ENCODE measurements at regions not wholly inside any gene's neighbourhood (a gene's known extent, or its start where the extent isn't known, plus 50 kb on each side); places are given as distances from the start of the nearest gene placed in this dataset.

DNA sequence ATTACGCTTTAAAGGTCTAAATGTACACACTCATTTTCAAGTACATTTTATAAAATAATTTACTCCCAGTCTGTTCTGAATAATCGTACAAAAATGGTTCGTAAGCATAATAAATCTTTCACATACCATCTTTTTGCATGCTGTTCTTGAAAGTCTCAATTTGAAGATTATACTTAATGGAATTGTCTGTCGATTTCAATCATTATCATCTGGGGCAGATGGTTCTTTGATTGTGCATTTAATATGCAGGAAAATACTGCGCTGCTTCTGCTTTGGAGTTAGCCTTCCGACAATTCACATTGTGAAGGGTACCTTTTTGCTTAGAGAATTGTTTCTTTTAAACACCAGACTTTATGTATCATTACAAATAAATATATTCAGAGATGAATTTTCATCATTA, 262.8 kb downstream of the ABCC12 start:
- peaks cover 7% of the 10 kb centered on the region for H3K4me1 ChIP-seq (ENCODE audit: control insufficient read depth, insufficient read depth, low read length)
- H3K36me3 ChIP-seq (ENCODE audit: control insufficient read depth, insufficient read depth, low read length): no peaks in the 10 kb centered on the region
- H3K4me3 ChIP-seq (ENCODE audit: low read depth, low read length): no peak overlapping the region
- H3K9ac ChIP-seq (ENCODE audit: low read depth, low read length): no peak overlapping the region
- H3K27me3 ChIP-seq (ENCODE audit: control insufficient read depth, insufficient read depth, low read length): no peaks in the 10 kb centered on the region
- no peaks in the 10 kb centered on the region for H3K9me3 ChIP-seq (ENCODE audit: control insufficient read depth, insufficient read depth, low read length)

DNA sequence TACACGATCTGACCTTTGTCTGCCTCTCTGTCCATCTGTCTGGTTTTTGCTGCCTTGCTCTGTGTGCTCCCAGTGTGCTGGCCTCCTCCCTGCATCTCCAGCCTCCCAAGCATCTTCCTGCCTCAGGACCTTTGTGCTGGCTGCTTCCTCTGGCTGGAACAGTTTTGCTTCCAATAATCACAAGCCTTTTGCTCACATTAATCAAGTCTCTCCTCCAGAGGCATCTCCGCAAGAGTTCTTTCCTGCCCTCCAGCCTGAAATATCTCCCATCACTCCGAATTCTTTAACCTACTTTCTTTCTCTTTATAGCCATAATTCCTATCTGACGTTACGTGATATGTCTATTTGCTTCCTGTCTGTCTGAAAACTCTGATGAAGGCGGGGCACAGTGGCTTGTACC, 267.1 kb downstream of the ABCC12 start:
- Histone ChIP-seq H3K9me3 (ENCODE audit: control insufficient read depth, insufficient read depth, low read length) (no peaks in the 10 kb centered on the region), H3K4me3 (ENCODE audit: low read depth, low read length) (no peak overlapping the region), H3K27me3 (ENCODE audit: control insufficient read depth, insufficient read depth, low read length) (no peaks in the 10 kb centered on the region), H3K9ac (ENCODE audit: low read depth, low read length) (no peak overlapping the region), H3K4me1 (ENCODE audit: control insufficient read depth, insufficient read depth, low read length) (peaks cover 35% of the 10 kb centered on the region), H3K36me3 (ENCODE audit: control insufficient read depth, insufficient read depth, low read length) (no peaks in the 10 kb centered on the region)

DNA sequence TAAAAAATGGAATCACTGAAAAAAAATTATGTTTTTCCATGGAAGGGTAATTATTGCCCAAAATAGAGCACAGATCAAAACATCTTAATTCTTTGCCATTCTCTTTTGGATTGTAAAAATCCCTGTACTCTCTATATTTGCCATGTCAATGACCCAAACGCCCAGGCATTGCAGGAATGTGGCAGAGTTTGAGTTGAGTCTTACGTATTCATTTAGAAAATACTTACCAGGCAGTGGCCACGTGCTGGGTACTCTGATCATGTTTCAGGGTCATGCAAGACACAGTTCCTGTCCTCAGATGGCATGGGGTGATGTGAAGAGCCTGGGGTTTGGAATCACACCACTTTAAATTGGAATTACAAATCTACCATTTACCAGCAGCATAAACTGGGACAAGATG, 267.7 kb downstream of the ABCC12 start:
- Histone ChIP-seq H3K4me3 (ENCODE audit: low read depth, low read length) (no peak overlapping the region), H3K27me3 (ENCODE audit: control insufficient read depth, insufficient read depth, low read length) (no peaks in the 10 kb centered on the region), H3K4me1 (ENCODE audit: control insufficient read depth, insufficient read depth, low read length) (peaks cover 35% of the 10 kb centered on the region), H3K9me3 (ENCODE audit: control insufficient read depth, insufficient read depth, low read length) (no peaks in the 10 kb centered on the region), H3K36me3 (ENCODE audit: control insufficient read depth, insufficient read depth, low read length) (no peaks in the 10 kb centered on the region), H3K9ac (ENCODE audit: low read depth, low read length) (no peak overlapping the region)

DNA sequence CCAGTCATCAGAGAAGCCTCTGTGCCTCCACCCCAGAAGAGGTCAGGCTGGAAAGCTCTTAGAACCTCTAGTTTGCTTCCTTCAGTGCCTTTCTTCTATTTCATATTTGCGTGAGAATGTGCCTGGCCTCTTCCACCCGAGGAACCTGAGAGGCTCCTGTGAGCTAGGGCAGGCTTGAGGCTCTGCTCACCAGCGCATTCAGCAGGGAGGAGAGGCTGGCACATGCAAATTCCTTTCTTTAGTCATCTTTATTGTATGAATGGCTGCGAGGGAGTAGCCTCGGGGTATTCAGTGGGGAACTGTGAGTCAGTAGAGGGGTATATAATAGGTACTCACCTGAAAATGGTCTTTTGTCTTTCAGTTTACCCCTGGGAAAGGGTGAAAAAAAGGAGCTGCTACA, 268.3 kb downstream of the ABCC12 start:
- no peaks in the 10 kb centered on the region for H3K36me3 ChIP-seq (ENCODE audit: control insufficient read depth, insufficient read depth, low read length)
- no peak overlapping the region for H3K9ac ChIP-seq (ENCODE audit: low read depth, low read length)
- peaks cover 35% of the 10 kb centered on the region for H3K4me1 ChIP-seq (ENCODE audit: control insufficient read depth, insufficient read depth, low read length)
- no peaks in the 10 kb centered on the region for H3K27me3 ChIP-seq (ENCODE audit: control insufficient read depth, insufficient read depth, low read length)
- H3K9me3 ChIP-seq (ENCODE audit: control insufficient read depth, insufficient read depth, low read length): no peaks in the 10 kb centered on the region
- H3K4me3 ChIP-seq (ENCODE audit: low read depth, low read length): peak overlapping the region; percentile 1

DNA sequence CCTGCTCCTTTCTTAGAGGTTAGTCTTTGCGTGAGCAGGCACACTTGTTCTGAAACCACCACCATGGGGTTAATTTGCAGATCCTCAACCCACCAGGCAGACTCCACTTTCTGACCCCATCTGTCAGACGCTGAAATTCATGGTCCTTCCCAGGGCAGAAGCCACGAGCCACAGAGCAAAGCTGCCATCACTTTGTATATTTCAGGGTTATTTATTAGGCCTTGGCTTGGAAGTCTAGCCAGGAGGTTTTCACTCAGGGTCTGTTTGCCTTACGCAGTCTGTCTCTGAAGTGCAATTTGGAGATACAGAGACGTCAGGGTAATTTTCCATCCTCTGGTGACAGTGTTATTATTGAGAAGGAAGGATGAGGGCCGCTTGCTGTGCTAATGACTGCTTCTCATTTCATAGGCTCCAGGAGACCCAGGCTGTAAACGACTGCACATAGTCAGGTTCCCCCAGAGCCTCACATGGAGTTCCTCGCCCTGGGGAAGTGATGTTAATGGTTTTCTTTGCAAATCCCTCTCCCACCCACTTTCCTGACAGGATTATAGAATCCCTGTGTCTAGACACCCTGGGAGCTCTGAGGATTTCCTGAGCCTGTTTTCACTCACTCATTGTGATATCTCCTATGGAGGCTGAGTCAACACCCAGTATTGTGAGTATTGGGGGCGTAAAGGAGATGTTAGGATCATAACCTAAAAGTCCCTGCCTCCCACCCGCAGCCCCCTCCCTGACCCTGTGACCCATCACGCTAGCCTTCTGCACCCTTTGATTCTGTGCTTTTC, 269.0 kb downstream of the ABCC12 start:
- no peak overlapping the region for H3K9ac ChIP-seq (ENCODE audit: low read depth, low read length)

DNA sequence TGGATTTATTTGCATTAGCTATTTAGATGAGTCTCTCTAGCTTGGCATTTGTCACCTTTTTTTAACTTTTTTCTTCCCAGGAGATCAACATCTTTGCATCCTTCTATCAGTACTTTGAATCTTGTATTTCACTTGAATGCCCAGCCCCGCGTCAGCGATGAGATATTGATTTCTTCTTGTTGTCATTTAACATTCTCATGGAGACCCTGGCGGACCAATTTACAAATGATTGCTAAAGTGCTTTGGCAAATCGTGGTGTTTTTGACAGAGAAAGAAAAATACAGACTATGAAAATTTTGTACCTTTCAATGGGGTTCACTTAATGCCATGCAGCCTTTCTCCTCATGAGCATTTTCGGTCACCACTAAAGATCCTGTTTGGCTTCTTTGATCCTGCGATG, 269.7 kb downstream of the ABCC12 start:
- Histone ChIP-seq H3K36me3 (ENCODE audit: control insufficient read depth, insufficient read depth, low read length) (no peaks in the 10 kb centered on the region), H3K4me3 (ENCODE audit: low read depth, low read length) (no peak overlapping the region), H3K4me1 (ENCODE audit: control insufficient read depth, insufficient read depth, low read length) (peaks cover 35% of the 10 kb centered on the region), H3K9ac (ENCODE audit: low read depth, low read length) (no peak overlapping the region), H3K27me3 (ENCODE audit: control insufficient read depth, insufficient read depth, low read length) (no peaks in the 10 kb centered on the region), H3K9me3 (ENCODE audit: control insufficient read depth, insufficient read depth, low read length) (no peaks in the 10 kb centered on the region)

More for the DNA sequence above, 269.0 kb downstream of the ABCC12 start:
- Histone ChIP-seq H3K36me3 (ENCODE audit: control insufficient read depth, insufficient read depth, low read length) (no peaks in the 10 kb centered on the region), H3K27me3 (ENCODE audit: control insufficient read depth, insufficient read depth, low read length) (no peaks in the 10 kb centered on the region), H3K9me3 (ENCODE audit: control insufficient read depth, insufficient read depth, low read length) (no peaks in the 10 kb centered on the region), H3K4me1 (ENCODE audit: control insufficient read depth, insufficient read depth, low read length) (peaks cover 35% of the 10 kb centered on the region), H3K4me3 (ENCODE audit: low read depth, low read length) (no peak overlapping the region)

DNA sequence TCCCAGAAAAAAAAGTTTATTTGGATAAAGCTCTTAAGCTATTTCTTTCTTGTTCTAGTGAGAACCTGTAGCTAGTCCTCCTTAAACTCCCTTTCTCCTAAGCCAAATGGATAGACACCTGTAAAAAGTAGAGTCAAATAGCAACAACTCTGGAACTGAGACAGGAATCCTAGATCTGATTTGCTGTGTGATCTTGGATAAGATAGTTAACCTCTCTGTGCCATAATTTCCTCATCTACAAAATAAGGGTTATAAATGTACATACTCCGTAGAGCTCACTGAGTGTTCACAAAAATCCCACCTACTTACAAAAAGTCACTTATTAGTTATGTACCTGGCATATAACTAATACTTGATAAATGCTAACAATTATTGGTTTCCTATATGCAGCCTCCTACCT, 270.3 kb downstream of the ABCC12 start:
- H3K4me1 ChIP-seq (ENCODE audit: control insufficient read depth, insufficient read depth, low read length): peaks cover 35% of the 10 kb centered on the region
- no peaks in the 10 kb centered on the region for H3K36me3 ChIP-seq (ENCODE audit: control insufficient read depth, insufficient read depth, low read length)
- no peak overlapping the region for H3K9ac ChIP-seq (ENCODE audit: low read depth, low read length)
- H3K9me3 ChIP-seq (ENCODE audit: control insufficient read depth, insufficient read depth, low read length): no peaks in the 10 kb centered on the region
- no peaks in the 10 kb centered on the region for H3K27me3 ChIP-seq (ENCODE audit: control insufficient read depth, insufficient read depth, low read length)
- no peak overlapping the region for H3K4me3 ChIP-seq (ENCODE audit: low read depth, low read length)

DNA sequence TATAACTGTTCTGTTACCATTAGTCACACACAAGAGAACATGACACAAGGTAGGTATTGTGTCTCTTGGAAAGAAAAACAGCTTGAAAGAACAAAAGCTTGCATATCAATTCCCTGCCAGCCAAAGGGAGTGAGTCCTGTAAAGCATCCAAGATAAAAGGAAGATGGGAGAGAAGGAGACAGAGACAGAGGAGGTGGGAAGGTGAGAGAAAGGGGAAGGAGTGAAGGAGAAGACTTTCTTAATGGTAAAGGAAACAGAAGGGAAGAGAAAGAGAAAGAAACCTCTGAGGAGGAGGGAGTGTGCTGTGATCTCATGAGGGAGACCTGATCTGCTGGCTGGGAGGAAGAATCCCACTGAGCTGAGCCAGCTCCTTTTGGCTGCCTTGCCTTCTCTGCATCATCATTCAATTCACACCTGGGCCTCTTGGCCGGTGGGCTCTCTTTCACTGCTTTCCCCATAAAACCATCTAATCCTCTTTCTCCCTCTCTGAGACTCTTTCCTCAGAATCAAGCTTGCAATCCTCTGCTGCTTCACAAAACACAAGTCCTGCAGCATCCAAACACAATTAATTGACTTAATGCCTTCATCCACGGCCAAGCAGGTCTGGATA, 271.6 kb downstream of the ABCC12 start:
- Histone ChIP-seq H3K4me1 (ENCODE audit: control insufficient read depth, insufficient read depth, low read length) (peaks cover 35% of the 10 kb centered on the region), H3K9ac (ENCODE audit: low read depth, low read length) (no peak overlapping the region), H3K27me3 (ENCODE audit: control insufficient read depth, insufficient read depth, low read length) (no peaks in the 10 kb centered on the region), H3K9me3 (ENCODE audit: control insufficient read depth, insufficient read depth, low read length) (no peaks in the 10 kb centered on the region), H3K4me3 (ENCODE audit: low read depth, low read length) (no peak overlapping the region), H3K36me3 (ENCODE audit: control insufficient read depth, insufficient read depth, low read length) (no peaks in the 10 kb centered on the region)

DNA sequence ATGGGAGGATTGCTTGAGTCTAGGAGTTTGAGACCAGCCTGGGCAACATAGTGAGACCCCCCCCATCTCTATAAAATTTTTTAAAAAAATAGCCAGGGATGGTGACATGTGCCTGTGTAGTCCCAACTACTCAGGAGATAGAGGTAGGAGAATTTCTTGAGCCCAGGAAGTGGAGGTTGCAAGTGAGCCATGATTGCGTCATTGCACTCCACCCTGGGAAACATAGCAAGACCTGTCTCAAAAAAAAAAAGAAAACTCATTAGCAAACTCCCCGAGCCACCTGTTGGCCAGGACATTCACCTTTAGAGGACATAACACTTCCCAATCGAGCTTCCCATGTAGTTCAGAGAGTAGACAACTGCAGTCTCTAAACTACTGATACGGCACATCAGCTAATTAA, 274.2 kb downstream of the ABCC12 start:
- H3K4me1 ChIP-seq (ENCODE audit: control insufficient read depth, insufficient read depth, low read length): peaks cover 14% of the 10 kb centered on the region
- H3K27me3 ChIP-seq (ENCODE audit: control insufficient read depth, insufficient read depth, low read length): no peaks in the 10 kb centered on the region
- no peaks in the 10 kb centered on the region for H3K36me3 ChIP-seq (ENCODE audit: control insufficient read depth, insufficient read depth, low read length)
- no peaks in the 10 kb centered on the region for H3K9me3 ChIP-seq (ENCODE audit: control insufficient read depth, insufficient read depth, low read length)
- no peak overlapping the region for H3K4me3 ChIP-seq (ENCODE audit: low read depth, low read length)
- no peak overlapping the region for H3K9ac ChIP-seq (ENCODE audit: low read depth, low read length)

DNA sequence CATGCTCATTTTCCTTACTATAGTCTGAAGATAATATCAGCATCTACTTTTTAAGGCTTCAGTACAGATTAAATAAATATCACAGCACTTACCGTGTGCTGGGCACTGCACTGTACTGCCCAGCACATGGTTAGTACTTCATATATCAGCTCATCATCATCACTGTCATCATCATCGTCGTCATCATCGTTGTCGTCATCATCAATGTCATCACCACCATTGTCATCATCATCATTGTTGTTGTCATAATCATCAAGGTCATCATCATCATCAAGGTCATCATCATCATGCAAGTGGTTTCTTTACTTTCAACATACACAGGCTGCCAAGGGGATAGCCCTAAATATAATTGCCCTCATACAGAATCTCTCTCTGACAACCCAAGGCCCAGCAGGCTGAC, 275.1 kb downstream of the ABCC12 start:
- H3K9me3 ChIP-seq (ENCODE audit: control insufficient read depth, insufficient read depth, low read length): no peaks in the 10 kb centered on the region
- H3K4me1 ChIP-seq (ENCODE audit: control insufficient read depth, insufficient read depth, low read length): peaks cover 7% of the 10 kb centered on the region
- H3K9ac ChIP-seq (ENCODE audit: low read depth, low read length): no peak overlapping the region
- no peaks in the 10 kb centered on the region for H3K36me3 ChIP-seq (ENCODE audit: control insufficient read depth, insufficient read depth, low read length)
- H3K27me3 ChIP-seq (ENCODE audit: control insufficient read depth, insufficient read depth, low read length): no peaks in the 10 kb centered on the region
- H3K4me3 ChIP-seq (ENCODE audit: low read depth, low read length): no peak overlapping the region

DNA sequence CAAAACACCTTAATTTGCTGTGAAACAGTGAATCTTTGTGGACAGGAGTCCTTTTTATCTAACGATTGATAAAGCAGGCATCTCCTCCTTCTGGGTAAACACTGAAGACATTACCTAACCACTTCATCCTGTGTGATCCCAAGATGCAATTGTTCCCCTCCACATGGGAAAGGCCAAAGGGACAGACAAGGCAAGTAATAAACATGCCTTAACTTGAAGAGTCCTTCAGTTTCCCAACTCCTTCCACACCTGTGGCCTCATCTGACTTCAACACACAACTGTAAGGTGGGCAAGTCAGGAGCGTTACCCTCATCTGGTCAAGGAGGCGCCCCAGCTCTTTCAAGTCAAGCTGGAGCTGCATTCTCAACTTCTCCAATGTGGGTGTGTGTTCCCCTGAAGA, 278.6 kb downstream of the ABCC12 start:
- H3K9ac ChIP-seq (ENCODE audit: low read depth, low read length): no peak overlapping the region
- no peaks in the 10 kb centered on the region for H3K4me1 ChIP-seq (ENCODE audit: control insufficient read depth, insufficient read depth, low read length)
- no peaks in the 10 kb centered on the region for H3K36me3 ChIP-seq (ENCODE audit: control insufficient read depth, insufficient read depth, low read length)
- no peak overlapping the region for H3K4me3 ChIP-seq (ENCODE audit: low read depth, low read length)
- H3K27me3 ChIP-seq (ENCODE audit: control insufficient read depth, insufficient read depth, low read length): no peaks in the 10 kb centered on the region
- no peaks in the 10 kb centered on the region for H3K9me3 ChIP-seq (ENCODE audit: control insufficient read depth, insufficient read depth, low read length)

DNA sequence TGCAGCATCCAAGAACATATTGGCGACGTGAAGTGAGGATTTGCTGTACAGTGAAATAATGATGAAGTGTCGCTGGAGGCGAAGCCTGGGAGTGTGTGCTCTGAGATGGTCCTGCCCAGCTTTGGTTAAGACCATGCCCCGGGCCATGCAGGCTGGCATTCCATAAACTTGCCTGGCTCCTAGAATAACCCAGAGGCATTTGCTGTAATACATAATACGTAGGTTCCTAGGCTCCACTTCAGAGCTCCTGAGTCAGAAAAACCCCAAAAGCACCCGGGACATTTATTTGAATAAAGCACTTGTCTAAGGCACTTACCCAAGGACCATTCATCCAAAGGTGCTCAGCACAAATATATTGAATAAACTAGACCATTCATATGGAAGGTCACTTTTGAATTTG, 279.3 kb downstream of the ABCC12 start:
- H3K36me3 ChIP-seq (ENCODE audit: control insufficient read depth, insufficient read depth, low read length): no peaks in the 10 kb centered on the region
- H3K9me3 ChIP-seq (ENCODE audit: control insufficient read depth, insufficient read depth, low read length): no peaks in the 10 kb centered on the region
- no peaks in the 10 kb centered on the region for H3K4me1 ChIP-seq (ENCODE audit: control insufficient read depth, insufficient read depth, low read length)
- H3K9ac ChIP-seq (ENCODE audit: low read depth, low read length): no peak overlapping the region
- H3K27me3 ChIP-seq (ENCODE audit: control insufficient read depth, insufficient read depth, low read length): no peaks in the 10 kb centered on the region
- no peak overlapping the region for H3K4me3 ChIP-seq (ENCODE audit: low read depth, low read length)

All from iPS-15b (cell line).